SJCRH30 (cell line): ENCODE measurements at regions not wholly inside any gene's neighbourhood (a gene's known extent, or its start where the extent isn't known, plus 50 kb on each side); places are given as distances from the start of the nearest gene placed in this dataset.
A peak's percentile ranks its signal among the peaks of the same experiment; 100 is the strongest.

Experiments used
- DNase-seq, 2 experiments: peaks; one replicate each; pipeline ENCODE4 v3.0.0-alpha.2; 2015 to 2020
- H3K27ac ChIP-seq: fragments of 250-450 bp; sonication (Bioruptor Pico); 2 replicates; pipeline ENCODE4 v1.5.1; 2020; ENCODE audit warnings: mild to moderate bottlenecking, moderate library complexity
- H3K27me3 ChIP-seq: fragments of 250-450 bp; sonication (Bioruptor Pico); 2 replicates; pipeline ENCODE4 v1.5.1; 2020; ENCODE audit warnings: mild to moderate bottlenecking, moderate library complexity
- H3K36me3 ChIP-seq: fragments of 250-450 bp; sonication (Bioruptor Pico); 2 replicates; pipeline ENCODE4 v1.5.1; 2020; ENCODE audit warnings: mild to moderate bottlenecking, moderate library complexity
- H3K4me1 ChIP-seq: fragments of 250-450 bp; sonication (Bioruptor Pico); 2 replicates; pipeline ENCODE4 v1.5.1; 2020; ENCODE audit warnings: mild to moderate bottlenecking, moderate library complexity
- H3K4me3 ChIP-seq: fragments of 250-450 bp; sonication (Bioruptor Pico); 2 replicates; pipeline ENCODE4 v1.5.1; 2020; ENCODE audit warnings: mild to moderate bottlenecking, moderate library complexity
- H3K9me3 ChIP-seq: fragments of 250-450 bp; sonication (Bioruptor Pico); replicated peaks from 2 replicates; pipeline ENCODE4 v1.5.1; 2020; ENCODE audit warnings: mild to moderate bottlenecking, moderate library complexity

DNA sequence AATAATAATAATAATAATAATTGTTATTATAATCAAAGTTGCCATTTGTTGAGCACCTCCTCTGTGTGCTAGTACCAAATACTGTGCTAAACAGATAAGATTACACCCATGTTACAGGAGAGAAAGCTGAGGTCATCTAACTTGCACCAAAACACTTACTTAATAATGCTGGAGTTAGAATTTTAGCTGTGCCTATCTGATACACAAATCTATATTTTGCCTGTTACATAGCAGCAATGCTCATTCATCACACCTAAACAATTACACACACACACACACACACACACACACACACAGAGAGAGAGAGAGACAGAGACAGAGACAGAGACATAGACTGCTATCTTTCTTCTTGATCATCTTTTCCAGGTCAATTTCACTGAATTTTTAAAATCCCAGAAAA lies 170.9 kb upstream of the KLF3 start:
- Histone ChIP-seq H3K36me3 (no peaks in the 10 kb centered on the region), H3K9me3 (no peaks in the 10 kb centered on the region), H3K4me1 (no peaks in the 10 kb centered on the region), H3K27me3 (no peaks in the 10 kb centered on the region), H3K4me3 (no peak overlapping the region), H3K27ac (no peak overlapping the region)
- DNase-seq = no peak

DNA sequence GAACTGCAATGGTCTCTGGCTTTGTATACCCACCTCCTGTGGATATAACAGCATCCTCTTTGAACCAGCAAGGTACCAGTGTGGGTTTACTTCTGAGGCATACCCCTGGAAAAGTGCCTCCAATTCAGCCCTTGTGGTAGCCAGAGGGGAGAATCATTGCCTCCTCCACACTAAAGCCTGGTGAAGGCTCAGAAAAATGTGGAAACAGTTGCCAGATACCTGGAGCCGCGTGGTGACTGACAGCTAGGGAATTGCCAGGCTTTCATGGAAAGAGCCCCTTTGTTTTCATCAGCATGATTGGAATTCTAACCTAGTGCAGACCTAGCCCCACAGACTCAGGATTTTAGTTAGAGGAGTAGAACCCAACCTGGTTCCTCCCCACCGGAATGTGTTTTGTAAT lies 168.6 kb upstream of the KLF3 start:
- no peak for DNase-seq
- Histone ChIP-seq H3K4me3 (no peak overlapping the region), H3K9me3 (no peaks in the 10 kb centered on the region), H3K27ac (no peak overlapping the region), H3K27me3 (no peaks in the 10 kb centered on the region), H3K36me3 (no peaks in the 10 kb centered on the region), H3K4me1 (no peaks in the 10 kb centered on the region)

DNA sequence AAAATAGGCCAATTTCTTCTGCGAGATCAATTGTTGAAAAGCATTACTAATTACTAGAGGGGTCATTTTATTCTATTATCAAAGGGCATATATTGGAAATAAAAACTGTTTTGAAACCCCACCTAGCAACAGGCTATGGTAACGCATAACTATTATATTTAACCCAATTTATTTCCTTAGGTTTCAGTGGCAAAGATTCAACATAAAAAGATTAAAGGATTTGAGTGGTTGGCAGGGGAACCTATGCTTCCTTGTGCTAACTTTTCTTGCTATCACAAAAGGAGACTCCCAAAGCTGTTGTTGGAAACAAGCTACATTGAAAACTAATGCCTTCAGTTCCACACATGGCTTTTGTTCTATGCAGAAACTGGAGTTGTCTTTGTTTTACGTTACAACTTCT lies 166.9 kb upstream of the KLF3 start:
- Histone ChIP-seq H3K4me3 (no peak overlapping the region), H3K27me3 (no peaks in the 10 kb centered on the region), H3K9me3 (no peaks in the 10 kb centered on the region), H3K4me1 (no peaks in the 10 kb centered on the region), H3K27ac (no peak overlapping the region), H3K36me3 (no peaks in the 10 kb centered on the region)
- DNase-seq = no peak

DNA sequence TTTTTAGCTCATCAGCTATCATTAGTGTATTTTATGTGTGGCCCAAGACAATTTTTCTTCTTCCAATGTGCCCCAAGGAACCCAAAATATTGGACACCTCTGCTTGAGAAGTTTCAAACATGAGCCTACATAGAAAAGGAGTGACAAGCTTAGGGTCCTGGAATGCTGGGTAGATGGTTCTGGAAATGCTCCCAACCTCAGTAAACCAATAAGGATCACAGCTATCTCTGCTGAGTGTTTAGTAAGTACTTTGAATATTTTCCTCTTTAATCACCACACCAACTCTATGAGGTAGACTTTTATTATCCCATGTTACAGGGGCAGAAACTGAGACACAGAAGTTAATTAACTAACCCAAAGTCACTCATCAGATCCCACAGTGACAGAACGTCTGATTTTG lies 164.9 kb upstream of the KLF3 start:
- H3K27ac ChIP-seq = no peak overlapping the region
- H3K4me1 ChIP-seq = no peaks in the 10 kb centered on the region
- no peaks in the 10 kb centered on the region for H3K9me3 ChIP-seq
- no peak overlapping the region for H3K4me3 ChIP-seq
- DNase-seq = no peak
- no peaks in the 10 kb centered on the region for H3K27me3 ChIP-seq
- no peaks in the 10 kb centered on the region for H3K36me3 ChIP-seq

DNA sequence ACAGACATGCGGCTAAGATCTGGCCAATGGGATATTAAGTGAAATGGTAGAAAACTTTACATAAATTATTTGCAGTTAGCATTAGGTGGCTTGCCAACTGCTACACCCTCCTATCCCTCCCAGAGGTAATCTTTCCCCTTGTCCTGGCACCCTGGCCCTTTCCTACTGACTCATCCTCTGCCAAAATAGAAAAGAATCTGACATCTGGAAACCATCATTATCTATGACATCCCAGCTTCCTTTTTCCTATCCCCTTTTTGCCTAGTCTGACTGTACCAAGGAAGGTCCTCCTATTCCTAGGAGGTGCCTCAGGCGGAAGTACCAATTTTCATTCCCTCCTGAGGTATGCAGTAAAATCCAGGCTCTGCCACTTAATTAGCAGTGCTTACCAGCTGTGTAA lies 163.6 kb upstream of the KLF3 start:
- Histone ChIP-seq H3K4me3 (no peak overlapping the region), H3K36me3 (no peaks in the 10 kb centered on the region), H3K9me3 (no peaks in the 10 kb centered on the region), H3K27me3 (no peaks in the 10 kb centered on the region), H3K27ac (no peak overlapping the region), H3K4me1 (no peaks in the 10 kb centered on the region)
- no peak for DNase-seq

DNA sequence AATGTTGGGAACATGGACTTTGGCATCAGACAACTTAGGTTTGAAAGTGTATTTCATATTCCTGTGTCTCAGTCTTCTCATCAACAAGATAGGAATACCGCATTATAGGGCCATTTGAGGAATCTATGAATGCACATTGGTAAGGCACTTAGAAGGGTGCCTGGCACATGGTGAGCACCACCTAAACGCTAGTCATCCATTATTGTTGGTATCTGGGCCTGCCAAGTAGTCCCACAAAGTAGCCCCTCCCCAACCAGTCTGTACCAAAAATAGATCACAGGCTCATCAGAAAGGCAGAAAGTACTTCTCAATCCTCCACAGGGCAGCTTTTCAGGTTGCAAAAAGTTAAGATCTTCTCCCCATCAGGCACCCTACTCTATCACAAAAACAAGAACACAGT lies 162.3 kb upstream of the KLF3 start:
- H3K4me1 ChIP-seq = no peaks in the 10 kb centered on the region
- H3K4me3 ChIP-seq = no peak overlapping the region
- H3K27ac ChIP-seq = no peak overlapping the region
- H3K36me3 ChIP-seq = no peaks in the 10 kb centered on the region
- no peak for DNase-seq
- H3K9me3 ChIP-seq = no peaks in the 10 kb centered on the region
- H3K27me3 ChIP-seq = no peaks in the 10 kb centered on the region

DNA sequence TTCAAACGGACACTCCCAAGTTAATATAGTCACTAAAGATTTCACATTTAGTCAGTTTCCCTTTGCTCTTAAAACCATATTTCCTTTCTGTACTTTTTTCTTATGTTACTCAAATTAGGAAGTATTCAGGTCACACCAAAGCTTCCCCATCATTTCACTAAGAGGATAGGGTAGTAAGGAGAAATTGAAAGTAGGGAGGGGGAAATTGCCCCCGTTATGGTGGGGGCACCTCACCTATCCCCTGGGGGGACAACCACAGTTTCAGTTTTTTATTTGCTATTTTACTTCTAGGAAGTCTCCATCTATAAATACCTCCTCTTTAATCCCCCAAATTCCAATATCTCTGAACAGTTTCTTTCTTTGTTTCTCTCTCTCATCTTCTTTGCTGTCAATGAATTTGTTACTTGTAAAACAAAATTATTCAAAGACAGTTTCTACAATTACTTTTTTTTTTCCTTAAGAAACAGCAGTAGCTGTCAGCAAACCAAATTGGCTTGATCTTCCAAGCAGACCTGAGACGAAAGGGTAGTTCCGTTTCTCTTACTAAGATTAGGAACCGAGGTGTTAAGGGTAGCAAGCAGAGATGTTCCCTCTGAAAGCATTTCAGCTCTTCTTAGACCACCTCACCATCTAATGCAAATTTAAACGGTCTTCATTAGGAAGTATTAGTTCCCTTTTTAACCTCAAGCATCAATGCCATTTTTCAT lies 160.2 kb upstream of the KLF3 start:
- Histone ChIP-seq H3K36me3 (no peaks in the 10 kb centered on the region), H3K27ac (no peak overlapping the region), H3K4me1 (no peaks in the 10 kb centered on the region), H3K9me3 (no peaks in the 10 kb centered on the region), H3K4me3 (no peak overlapping the region), H3K27me3 (no peaks in the 10 kb centered on the region)
- DNase-seq = no peak

DNA sequence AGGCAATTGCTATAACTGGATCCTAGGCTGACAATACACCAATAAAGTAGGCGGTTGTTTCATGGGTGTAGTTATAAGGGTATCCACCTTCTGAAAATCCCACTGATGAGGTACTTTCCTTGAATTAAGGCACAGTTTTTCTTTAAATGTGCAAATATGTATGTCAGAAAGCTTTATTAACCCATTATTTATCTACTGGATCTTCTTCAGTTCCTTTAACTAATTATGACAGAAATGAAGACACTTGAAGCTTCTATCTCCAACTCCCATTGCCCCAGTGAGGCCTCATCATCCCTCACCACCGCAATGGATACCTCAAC lies 159.6 kb upstream of the KLF3 start:
- no peaks in the 10 kb centered on the region for H3K27me3 ChIP-seq
- H3K4me1 ChIP-seq = no peaks in the 10 kb centered on the region
- no peaks in the 10 kb centered on the region for H3K36me3 ChIP-seq
- no peak overlapping the region for H3K4me3 ChIP-seq
- no peaks in the 10 kb centered on the region for H3K9me3 ChIP-seq
- no peak overlapping the region for H3K27ac ChIP-seq
- DNase-seq = no peak

DNA sequence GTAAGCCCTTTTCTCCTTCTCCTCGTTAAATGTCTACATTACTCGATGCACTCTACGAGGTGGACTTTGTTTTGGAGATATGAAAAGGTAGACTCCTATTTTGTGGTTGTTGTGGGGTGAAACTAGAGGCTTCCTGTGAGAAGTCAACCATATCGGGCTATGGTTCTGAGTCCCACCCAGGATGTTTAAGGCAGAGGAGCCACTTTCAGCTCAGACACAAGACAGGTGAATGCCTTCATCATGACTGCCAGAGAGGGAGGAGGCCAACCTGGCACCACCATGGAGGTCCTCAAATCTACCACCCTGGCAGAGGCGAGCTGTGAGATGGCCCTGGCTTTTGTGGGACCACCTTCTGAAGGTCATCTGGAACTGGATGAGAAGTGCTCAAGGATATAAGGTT lies 154.4 kb upstream of the KLF3 start:
- DNase-seq = no peak
- Histone ChIP-seq H3K27ac (no peak overlapping the region), H3K4me3 (no peak overlapping the region), H3K36me3 (no peaks in the 10 kb centered on the region), H3K9me3 (no peaks in the 10 kb centered on the region), H3K4me1 (no peaks in the 10 kb centered on the region), H3K27me3 (no peaks in the 10 kb centered on the region)

DNA sequence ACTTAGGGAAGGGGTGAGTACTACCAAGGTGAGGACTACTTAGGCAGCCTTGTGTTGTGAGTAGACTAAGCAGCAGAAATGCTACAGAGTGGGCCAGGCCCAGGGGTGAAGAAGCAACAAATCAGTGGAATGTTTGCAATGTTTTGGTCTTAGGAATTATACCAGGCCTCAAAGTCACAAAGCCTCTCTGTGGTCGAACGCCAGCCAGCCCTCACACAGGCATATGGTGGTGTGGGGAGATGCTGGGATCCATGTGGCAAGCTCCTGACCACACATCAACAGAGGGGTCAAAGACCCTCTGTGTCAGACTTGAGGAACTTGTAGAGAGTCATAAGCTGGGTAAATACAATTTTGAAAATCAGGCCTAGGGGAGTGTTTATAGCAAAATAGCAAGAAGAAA lies 153.8 kb upstream of the KLF3 start:
- H3K4me3 ChIP-seq = no peak overlapping the region
- no peak for DNase-seq
- no peaks in the 10 kb centered on the region for H3K27me3 ChIP-seq
- H3K36me3 ChIP-seq = no peaks in the 10 kb centered on the region
- H3K27ac ChIP-seq = no peak overlapping the region
- H3K9me3 ChIP-seq = no peaks in the 10 kb centered on the region
- no peaks in the 10 kb centered on the region; the same call in 1 of the 2 replicates for H3K4me1 ChIP-seq

DNA sequence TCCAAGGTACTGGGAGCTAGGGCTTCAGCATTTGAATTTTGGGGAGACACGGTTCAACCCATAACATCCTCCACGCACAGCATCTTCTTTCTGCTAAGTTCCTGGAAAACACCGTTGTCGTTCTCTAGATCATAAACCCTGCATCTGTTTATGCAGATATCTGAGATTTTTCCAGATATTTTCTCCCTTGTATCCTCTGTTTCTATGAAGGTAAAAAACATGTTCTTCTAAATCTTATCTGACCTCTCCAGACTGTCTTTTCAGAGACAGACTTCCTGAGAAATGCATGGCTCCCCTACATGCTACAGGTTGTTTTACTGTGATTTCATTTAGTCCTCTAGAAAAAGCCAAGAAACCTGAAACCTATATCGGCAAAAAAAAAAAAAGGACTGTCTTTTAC lies 152.3 kb upstream of the KLF3 start:
- Histone ChIP-seq H3K4me1 (peaks cover 11% of the 10 kb centered on the region), H3K9me3 (no peaks in the 10 kb centered on the region), H3K4me3 (no peak overlapping the region), H3K36me3 (no peaks in the 10 kb centered on the region), H3K27ac (no peak overlapping the region), H3K27me3 (no peaks in the 10 kb centered on the region)
- DNase-seq = no peak

DNA sequence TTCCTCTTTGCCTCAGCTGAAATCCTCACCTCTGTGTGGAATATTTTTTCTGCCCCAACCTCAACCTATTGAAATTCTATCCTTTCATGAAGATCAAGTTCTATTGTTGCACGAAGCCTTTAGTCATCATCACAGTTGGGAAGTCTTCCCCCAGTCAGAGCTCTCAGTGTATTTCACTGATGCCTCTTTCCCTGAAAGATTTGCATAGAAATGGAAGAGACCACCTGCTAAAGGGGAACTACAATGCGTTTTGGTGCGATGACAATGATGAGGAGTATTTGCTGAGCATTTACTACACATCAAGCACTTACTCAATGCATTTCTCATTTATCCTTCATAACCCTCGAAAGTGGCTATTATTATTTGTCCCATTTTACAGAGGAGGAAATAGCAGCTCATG lies 151.2 kb upstream of the KLF3 start:
- no peak overlapping the region for H3K27ac ChIP-seq
- peaks cover 12% of the 10 kb centered on the region for H3K4me1 ChIP-seq
- no peaks in the 10 kb centered on the region for H3K36me3 ChIP-seq
- H3K9me3 ChIP-seq = no peaks in the 10 kb centered on the region
- H3K27me3 ChIP-seq = no peaks in the 10 kb centered on the region
- no peak for DNase-seq
- no peak overlapping the region for H3K4me3 ChIP-seq

DNA sequence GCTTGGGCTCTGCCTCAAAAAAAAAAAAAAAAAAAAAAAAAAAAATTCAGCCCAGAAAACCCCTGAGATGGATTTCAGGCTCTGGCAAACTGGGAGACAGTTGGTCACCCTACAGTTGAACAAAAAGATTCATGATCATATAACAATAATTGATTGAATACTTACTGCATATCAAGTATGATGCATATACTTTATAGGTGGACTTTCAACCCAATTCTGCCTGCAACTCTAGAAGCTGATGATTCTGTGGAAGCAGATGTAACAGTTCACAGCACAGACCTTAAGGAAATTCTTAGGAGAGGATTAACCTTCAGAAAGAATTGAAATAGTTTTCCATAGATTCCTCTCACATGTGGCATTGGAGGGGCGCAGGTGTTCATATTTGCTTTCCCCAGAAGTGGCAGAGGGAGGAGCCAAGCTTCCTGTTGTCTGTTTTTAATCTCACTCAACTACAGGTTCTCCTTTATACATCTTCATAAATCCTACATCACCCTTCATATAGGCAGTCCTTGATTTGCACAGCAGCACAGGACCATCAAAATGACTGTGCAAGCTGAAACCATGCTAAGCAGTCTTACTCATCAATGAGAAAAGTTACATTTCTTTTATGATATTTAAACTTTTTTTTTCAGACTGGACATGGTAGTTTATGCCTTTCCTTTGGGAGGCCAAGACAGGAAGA lies 149.4 kb upstream of the KLF3 start:
- no peaks in the 10 kb centered on the region for H3K9me3 ChIP-seq
- no peaks in the 10 kb centered on the region for H3K36me3 ChIP-seq
- DNase-seq = no peak
- H3K27ac ChIP-seq = no peak overlapping the region
- H3K27me3 ChIP-seq = no peaks in the 10 kb centered on the region
- no peak overlapping the region for H3K4me3 ChIP-seq
- peaks cover 12% of the 10 kb centered on the region for H3K4me1 ChIP-seq

DNA sequence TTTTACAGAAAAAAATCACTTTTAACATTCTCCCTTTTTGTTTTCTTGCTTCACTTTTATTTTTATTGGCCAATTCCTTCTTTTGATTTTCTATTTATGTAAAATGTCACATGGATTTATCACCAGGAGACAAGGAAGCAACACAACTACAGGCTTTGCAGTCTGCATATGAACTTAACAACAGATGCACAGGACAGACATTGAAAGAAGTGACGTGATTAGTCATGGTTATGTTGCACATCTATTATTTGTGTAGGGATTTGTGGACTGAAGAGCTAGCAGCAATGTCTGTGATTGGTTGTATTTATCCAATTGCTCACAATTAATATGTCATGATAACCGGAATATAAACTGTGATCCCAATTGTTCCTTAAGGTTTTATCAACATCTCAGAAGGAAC lies 147.8 kb upstream of the KLF3 start:
- Histone ChIP-seq H3K9me3 (no peaks in the 10 kb centered on the region), H3K27me3 (no peaks in the 10 kb centered on the region), H3K27ac (peak overlapping the region; percentile 43), H3K4me3 (no peak overlapping the region), H3K4me1 (peaks cover 12% of the 10 kb centered on the region), H3K36me3 (no peaks in the 10 kb centered on the region)
- DNase-seq = peak; percentile 9 to 72

DNA sequence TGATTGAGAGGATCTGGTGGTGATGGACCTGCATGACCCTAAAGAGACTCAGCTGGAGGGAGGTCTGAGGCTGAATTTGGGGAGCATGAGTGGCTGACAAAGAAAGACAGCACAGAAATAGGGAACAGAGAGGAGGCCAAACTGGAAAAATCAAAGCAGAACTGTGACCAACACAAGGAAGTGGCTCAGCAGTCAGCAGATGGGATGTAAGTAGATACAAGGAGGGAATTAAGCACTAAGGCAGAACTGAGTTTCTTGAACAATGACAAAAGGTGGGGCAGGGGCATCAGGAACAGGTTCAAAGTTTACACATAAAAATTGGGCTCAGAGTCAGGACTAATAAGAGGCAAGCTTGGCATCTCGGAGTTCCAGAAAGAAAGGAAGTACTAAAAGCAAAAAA lies 144.3 kb upstream of the KLF3 start:
- Histone ChIP-seq H3K27ac (no peak overlapping the region), H3K9me3 (no peaks in the 10 kb centered on the region), H3K4me3 (no peak overlapping the region), H3K4me1 (peaks cover 12% of the 10 kb centered on the region), H3K27me3 (no peaks in the 10 kb centered on the region), H3K36me3 (no peaks in the 10 kb centered on the region)
- no peak for DNase-seq

DNA sequence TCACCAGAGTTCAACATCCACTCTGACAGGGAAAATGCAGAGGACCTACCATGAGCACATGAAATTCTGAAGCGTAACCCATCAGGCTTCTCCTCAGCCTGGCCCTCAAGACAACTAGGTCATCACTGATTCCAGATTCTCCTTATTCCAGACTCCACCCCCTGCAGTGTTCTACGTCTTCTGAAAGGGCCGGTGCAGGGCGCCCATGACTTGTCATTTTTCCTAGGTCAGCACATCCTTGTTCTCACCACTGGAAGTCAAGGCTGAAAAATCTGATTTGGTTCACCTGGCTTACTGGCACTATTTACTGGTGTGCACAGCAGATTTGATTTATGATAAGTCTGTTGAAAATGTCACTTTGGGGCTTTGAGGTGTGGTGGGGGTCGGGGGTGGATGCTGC lies 140.9 kb upstream of the KLF3 start:
- Histone ChIP-seq H3K9me3 (no peaks in the 10 kb centered on the region), H3K4me3 (no peak overlapping the region), H3K27ac (no peak overlapping the region), H3K36me3 (no peaks in the 10 kb centered on the region), H3K4me1 (no peaks in the 10 kb centered on the region; the same call in 1 of the 2 replicates), H3K27me3 (no peaks in the 10 kb centered on the region)
- no peak for DNase-seq
